Tibial artery (tissue), 4 donors: ENCODE measurements at regions not wholly inside any gene's neighbourhood (a gene's known extent, or its start where the extent isn't known, plus 50 kb on each side); places are given as distances from the start of the nearest gene placed in this dataset.

Experiments used
- DNase-seq, 2 donors: peaks; one replicate each; pipeline ENCODE4 v3.0.0-alpha.2; 2019
- H3K27ac ChIP-seq, 2 donors: fragments of 200-600 bp; sonication (generic) in 1 of 2; 1 replicate in 1 of 2; 2 replicates in 1 of 2; pipeline ENCODE4 v1.5.1; 2018 to 2019; ENCODE audit warnings: mild to moderate bottlenecking in 1 of 2
- H3K27me3 ChIP-seq, 2 donors: fragments of 200-600 bp; sonication (generic) in 1 of 2; one replicate each; pipeline versions ENCODE4 v1.5.1 to v1.6.0; 2016 to 2019
- H3K36me3 ChIP-seq, 3 donors: fragments of 200-600 bp; sonication (generic) in 2 of 3; one replicate each; pipeline ENCODE4 v1.5.1; 2016 to 2019; ENCODE audit warnings: mild to moderate bottlenecking in 2 of 3
- H3K4me1 ChIP-seq, 4 donors: fragments of 200-600 bp; sonication (generic) in 2 of 4; 1 replicate in 3 of 4; 2 replicates in 1 of 4; pipeline ENCODE4 v1.5.1; 2016 to 2019
- H3K4me3 ChIP-seq, 2 donors: fragments of 200-600 bp; sonication (generic) in 1 of 2; 1 replicate in 1 of 2; 2 replicates in 1 of 2; pipeline ENCODE4 v1.5.1; 2018 to 2019; ENCODE audit warnings: mild to moderate bottlenecking in 2 of 2
- H3K9me3 ChIP-seq, 3 donors: fragments of 200-600 bp; sonication (generic) in 1 of 3; one replicate each; pipeline ENCODE4 v1.5.1; 2016 to 2019
- intact Hi-C: fragments of 100-400 bp; cut with DNase I; formaldehyde crosslinking; loops from one replicate; pipeline ENCODE4 v1.15.0; 2023; ENCODE audit warnings: low total_unique reads
- TF ChIP-seq, protein P1 (sequence below), 2 experiments: fragments of 200-600 bp in 1 of 2; fragments of 450-650 bp in 1 of 2; IDR thresholded peaks; one replicate each; pipeline ENCODE4 v1.5.1; 2017 to 2019; ENCODE audit warnings: antibody characterized with exemption in 2 of 2, mild to moderate bottlenecking in 1 of 2, moderate library complexity in 1 of 2

GRCh38 chr12:114757684-114758325, 73.8 kb upstream of the TBX3 start:
- H3K27ac ChIP-seq: no peak overlapping the region
- no peak for DNase-seq
- intact Hi-C loops: no loop called here
- H3K4me1 ChIP-seq: no peaks in the 10 kb centered on the region
- no peaks in the 10 kb centered on the region for H3K9me3 ChIP-seq
- no peaks in the 10 kb centered on the region for H3K27me3 ChIP-seq
- H3K4me3 ChIP-seq: no peak overlapping the region
- TF ChIP-seq, protein P1, sequence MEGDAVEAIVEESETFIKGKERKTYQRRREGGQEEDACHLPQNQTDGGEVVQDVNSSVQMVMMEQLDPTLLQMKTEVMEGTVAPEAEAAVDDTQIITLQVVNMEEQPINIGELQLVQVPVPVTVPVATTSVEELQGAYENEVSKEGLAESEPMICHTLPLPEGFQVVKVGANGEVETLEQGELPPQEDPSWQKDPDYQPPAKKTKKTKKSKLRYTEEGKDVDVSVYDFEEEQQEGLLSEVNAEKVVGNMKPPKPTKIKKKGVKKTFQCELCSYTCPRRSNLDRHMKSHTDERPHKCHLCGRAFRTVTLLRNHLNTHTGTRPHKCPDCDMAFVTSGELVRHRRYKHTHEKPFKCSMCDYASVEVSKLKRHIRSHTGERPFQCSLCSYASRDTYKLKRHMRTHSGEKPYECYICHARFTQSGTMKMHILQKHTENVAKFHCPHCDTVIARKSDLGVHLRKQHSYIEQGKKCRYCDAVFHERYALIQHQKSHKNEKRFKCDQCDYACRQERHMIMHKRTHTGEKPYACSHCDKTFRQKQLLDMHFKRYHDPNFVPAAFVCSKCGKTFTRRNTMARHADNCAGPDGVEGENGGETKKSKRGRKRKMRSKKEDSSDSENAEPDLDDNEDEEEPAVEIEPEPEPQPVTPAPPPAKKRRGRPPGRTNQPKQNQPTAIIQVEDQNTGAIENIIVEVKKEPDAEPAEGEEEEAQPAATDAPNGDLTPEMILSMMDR (IDR thresholded peaks at IDR 0.05): no peak
- H3K36me3 ChIP-seq: no peaks in the 10 kb centered on the region

- Histone ChIP-seq H3K4me3 (no peak overlapping the region), H3K36me3 (no peaks in the 10 kb centered on the region), H3K4me1 (no peaks in the 10 kb centered on the region), H3K9me3 (no peaks in the 10 kb centered on the region), H3K27ac (no peak overlapping the region), H3K27me3 (peaks cover 0 to 2% of the 10 kb centered on the region in 2 donors)
- intact Hi-C loops: no loop called here
- TF ChIP-seq, protein P1 (IDR thresholded peaks at IDR 0.05): no peak
- no peak for DNase-seq
Observed at GRCh38 chr12:114752217-114752616, 68.2 kb upstream of the TBX3 start.

- Histone ChIP-seq H3K4me3 (no peak overlapping the region), H3K9me3 (no peaks in the 10 kb centered on the region), H3K36me3 (no peaks in the 10 kb centered on the region), H3K4me1 (no peaks in the 10 kb centered on the region), H3K27ac (no peak overlapping the region), H3K27me3 (peaks cover 0 to 2% of the 10 kb centered on the region in 2 donors)
- TF ChIP-seq, protein P1 (IDR thresholded peaks at IDR 0.05): no peak
- no peak for DNase-seq
- intact Hi-C loops: no loop called here
Observed at GRCh38 chr12:114751712-114752111, 67.7 kb upstream of the TBX3 start.

GRCh38 chr12:114750917-114751316, 66.9 kb upstream of the TBX3 start:
- H3K9me3 ChIP-seq: no peaks in the 10 kb centered on the region
- no peak for DNase-seq
- H3K27me3 ChIP-seq: peaks cover 0 to 2% of the 10 kb centered on the region in 2 donors
- no peak overlapping the region for H3K4me3 ChIP-seq
- H3K4me1 ChIP-seq: no peaks in the 10 kb centered on the region
- TF ChIP-seq, protein P1 (IDR thresholded peaks at IDR 0.05): no peak
- intact Hi-C loops: no loop called here
- H3K36me3 ChIP-seq: no peaks in the 10 kb centered on the region
- no peak overlapping the region for H3K27ac ChIP-seq

- Histone ChIP-seq H3K27me3 (peaks cover 0 to 2% of the 10 kb centered on the region in 2 donors), H3K4me1 (no peaks in the 10 kb centered on the region), H3K4me3 (no peak overlapping the region), H3K27ac (no peak overlapping the region), H3K9me3 (no peaks in the 10 kb centered on the region), H3K36me3 (no peaks in the 10 kb centered on the region)
- no peak for DNase-seq
- intact Hi-C loops: no loop called here
- TF ChIP-seq, protein P1 (IDR thresholded peaks at IDR 0.05): no peak
Observed at GRCh38 chr12:114749065-114749464, 65.1 kb upstream of the TBX3 start.
